ENCODE measurements at regions not wholly inside any gene's neighbourhood (a gene's known extent, or its start where the extent isn't known, plus 50 kb on each side); places are given as distances from the start of the nearest gene placed in this dataset.

- no peak for DNase-seq
Observed at GRCh38 chr17:69856946-69857345, 218.1 kb upstream of the KCNJ16 start.

DNA sequence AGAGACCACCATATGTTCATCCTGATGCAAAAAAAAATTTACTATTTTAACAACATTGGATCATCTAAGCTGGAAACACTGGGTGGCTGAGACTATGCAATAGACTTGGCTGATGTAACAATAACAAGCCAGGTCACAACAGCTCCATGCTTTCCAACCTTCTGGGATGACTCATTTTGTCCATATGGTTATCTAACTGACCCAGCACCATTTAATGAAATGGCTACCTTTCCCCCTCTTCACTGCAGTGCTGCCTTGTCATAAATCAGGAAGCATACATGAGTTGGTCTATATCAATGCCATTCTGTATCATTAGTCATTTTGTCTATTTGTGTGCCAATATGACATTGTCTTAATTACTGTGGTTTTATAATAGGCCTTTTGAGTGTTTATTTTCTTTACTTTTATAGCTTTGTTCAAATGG, 217.6 kb upstream of the KCNJ16 start:
- no peak for DNase-seq

DNA sequence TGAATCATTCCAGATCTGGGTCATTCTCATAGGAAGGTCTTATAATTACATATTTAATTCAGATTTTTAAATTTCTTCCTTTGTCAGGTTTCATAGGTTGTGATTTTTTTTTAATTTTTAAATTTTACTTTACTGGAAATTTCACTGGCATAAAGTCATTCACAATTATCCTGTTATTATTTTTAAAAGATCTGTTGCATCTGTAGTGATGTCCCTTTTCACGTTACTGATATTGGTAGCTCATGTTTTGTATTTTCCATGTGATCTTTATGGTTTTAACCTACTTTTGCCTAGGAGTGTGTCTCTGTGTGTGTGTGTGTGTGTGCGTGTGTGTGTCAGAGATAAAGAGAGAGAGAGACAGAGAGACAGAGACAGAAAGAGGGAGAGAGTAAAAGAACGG, 216.6 kb upstream of the KCNJ16 start:
- no peak for DNase-seq

GRCh38 chr17:69860142-69860680, 214.8 kb upstream of the KCNJ16 start:
- no peak for DNase-seq

DNA sequence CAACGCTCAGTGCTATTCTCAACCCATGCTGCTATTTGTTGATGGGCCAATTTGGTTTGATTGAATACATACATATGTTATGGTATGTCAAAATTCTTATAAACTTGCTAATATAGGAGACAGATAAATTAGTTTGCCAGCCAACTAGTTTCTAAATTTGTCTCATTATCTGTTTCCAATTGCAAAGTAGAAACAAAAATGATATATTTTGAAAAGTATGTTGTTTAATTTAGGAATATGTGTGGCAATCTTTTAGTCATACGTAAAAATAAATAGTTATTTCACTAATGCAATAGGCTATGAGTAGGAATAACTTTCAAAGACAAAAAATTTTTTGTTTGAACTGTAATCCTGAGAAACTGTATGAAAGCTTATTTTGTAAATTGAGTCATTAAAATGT, 210.6 kb upstream of the KCNJ16 start:
- DNase-seq: no peak

- no peak for DNase-seq
Observed at GRCh38 chr17:69869667-69870066, 205.4 kb upstream of the KCNJ16 start.

DNA sequence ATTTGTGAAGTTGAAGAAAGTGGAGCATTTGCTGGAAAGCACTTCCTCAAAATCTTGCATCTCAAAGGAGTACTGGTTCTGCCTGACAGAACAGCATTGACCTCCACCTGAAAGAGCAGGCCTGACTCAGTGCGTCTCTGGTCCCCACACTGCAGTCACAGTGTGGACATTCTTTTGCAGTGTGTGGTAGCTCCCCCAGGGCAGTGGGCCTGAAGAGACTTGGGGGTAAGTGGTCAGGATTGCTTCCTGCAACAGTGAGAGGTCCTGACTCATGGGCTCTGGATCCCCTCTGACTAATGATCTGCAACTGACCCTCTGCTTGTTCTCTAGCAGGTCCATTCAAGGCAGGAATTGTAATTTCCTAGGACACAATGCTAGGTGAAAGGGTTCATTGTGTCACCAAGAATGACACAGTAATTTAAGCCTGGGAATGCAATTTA, 204.9 kb upstream of the KCNJ16 start:
- DNase-seq: no peak

- no peak for DNase-seq
Observed at GRCh38 chr17:69870751-69871199, 204.2 kb upstream of the KCNJ16 start.

- no peak for DNase-seq
Observed at GRCh38 chr17:69871318-69871717, 203.7 kb upstream of the KCNJ16 start.

GRCh38 chr17:69872675-69873262, 202.3 kb upstream of the KCNJ16 start:
- no peak for DNase-seq

DNA sequence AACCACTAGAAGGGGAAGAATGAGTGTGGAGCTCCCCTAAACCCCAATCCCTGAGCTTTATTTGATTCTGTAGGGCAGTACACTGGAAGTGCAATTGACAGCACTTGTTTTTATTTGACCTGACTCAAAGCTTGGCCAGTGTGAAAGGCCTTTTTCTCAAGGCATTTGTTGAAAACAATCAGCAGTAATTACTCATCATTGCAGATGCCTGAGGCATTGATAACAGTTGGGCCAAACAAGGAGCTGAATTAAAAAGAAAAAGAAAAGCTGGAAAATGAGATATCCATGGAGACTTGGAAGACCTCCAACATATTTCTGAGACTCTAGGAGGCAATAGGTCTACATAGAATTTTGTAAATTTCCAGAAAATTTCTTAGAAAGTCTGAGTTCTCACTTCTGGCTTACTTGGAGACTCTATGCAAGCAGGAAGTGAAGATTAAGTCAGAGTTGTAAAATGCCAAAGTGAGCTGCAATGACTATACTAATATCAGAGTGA, 200.8 kb upstream of the KCNJ16 start:
- no peak for DNase-seq

GRCh38 chr17:69876757-69877156, 198.3 kb upstream of the KCNJ16 start:
- DNase-seq: no peak

GRCh38 chr17:69878661-69879060, 196.4 kb upstream of the KCNJ16 start:
- no peak for DNase-seq

DNA sequence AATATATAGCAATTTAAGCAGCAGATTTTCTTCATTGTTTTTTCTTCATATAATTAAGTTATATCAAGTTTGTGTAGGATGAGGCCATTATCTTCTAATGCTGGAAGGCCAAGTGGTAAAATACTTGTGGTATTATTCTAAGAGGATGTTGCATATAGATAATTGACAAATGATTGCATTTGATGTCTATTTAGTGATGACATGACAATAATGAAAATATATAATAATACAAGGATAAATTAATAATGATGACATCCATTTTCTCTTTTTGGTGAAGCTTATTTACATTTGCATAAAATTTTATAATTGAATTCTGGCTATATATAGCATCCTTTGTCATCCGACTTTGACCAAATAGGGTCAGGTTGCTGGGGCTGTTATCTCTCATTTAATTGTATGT, 195.4 kb upstream of the KCNJ16 start:
- DNase-seq: no peak

- DNase-seq: no peak
Observed at GRCh38 chr17:69880591-69881112, 194.4 kb upstream of the KCNJ16 start.

DNA sequence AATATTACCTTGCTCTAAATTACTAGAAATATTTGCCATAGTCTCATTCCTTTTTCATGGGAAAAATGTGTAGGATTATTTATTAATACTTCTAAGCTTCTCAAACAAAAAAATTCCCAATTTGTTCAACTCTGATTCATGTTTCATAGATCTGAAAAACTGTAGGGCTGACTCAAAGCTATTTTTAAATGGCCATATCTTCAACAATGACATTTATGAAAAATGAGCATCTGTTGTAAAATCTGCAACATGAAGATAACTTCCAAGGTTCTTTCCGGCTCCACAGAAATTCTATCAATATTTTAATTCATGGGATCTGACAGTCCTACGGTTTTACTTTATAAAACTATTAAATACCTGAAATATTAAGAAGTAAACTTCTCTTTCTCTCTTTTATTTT, 192.7 kb upstream of the KCNJ16 start:
- DNase-seq: no peak

DNA sequence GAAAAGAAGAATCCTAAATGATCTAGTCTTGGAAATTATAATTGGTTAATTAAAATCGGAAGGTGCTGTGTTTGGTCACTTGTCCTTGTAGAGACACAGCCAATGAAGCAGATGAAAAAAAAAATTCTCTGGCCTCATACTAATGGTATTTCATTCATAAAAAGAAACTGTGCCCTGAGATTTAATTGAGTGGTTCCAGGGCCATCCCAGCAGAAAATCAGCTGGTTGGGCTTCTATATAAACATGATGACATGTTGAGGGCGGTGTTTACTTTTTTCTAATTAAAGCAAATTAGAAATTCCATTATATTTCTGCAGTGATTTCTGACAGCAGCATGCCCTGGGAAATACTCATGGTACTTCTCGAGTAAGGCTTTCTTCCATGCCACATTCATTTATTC, 191.9 kb upstream of the KCNJ16 start:
- DNase-seq: no peak

DNA sequence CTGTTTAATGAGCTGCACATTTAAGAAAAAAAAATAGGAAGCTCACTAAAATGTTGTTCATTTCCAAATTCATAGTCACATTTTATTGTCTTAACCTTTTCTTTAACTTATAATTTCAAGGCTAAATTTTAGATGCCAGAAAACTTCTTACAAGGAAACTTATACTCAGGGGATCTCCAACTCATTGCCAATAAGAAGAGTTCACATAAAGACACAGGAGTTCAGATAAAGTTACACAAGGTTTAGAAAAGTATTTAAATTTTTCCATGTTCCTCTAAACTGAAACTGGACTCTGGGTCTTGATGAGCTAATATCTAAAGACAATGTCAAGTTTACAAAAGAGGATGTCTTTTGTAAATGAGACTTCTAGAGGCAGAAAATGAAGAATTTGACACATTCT, 190.7 kb upstream of the KCNJ16 start:
- DNase-seq: no peak

DNA sequence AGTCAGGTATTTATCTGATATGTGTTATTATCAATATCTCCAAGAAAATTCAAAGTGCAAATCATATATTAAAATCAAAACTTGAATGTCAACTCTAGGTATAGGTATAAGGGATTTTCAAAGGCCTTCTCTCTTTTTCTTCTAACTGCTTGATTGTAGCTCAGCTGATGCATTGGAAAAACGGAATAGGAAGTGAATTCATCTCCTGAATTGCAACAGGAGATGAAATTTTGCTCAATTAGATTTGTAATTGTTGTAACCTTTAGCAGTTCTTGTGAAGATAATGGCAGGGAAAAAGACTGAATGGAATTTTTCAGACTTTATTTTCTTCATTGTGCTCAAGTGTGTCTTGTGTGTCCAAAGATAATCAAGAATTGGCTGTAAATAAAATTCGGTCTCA, 190.2 kb upstream of the KCNJ16 start:
- no peak for DNase-seq

DNA sequence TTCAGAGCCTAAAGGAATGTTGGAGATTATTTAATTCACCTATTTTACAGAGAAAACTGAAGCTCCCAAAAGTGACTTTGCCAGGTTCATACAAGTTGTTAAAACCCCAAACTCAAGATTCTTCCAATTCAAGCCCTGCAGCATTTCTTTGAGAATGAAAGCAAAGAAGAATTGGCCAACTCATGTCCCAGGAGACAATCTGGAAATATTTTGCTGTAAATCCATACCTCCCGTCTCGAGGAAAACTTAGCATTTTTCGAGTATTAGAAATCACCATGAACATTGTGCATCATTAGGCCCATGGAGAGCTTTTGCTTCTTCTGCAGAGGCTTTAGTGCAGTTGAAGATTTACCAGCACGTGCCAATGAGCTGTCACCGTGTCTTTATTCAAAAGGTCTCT, 176.4 kb upstream of the KCNJ16 start:
- DNase-seq: no peak

GRCh38 chr17:69900101-69900500, 174.9 kb upstream of the KCNJ16 start:
- DNase-seq: no peak

DNA sequence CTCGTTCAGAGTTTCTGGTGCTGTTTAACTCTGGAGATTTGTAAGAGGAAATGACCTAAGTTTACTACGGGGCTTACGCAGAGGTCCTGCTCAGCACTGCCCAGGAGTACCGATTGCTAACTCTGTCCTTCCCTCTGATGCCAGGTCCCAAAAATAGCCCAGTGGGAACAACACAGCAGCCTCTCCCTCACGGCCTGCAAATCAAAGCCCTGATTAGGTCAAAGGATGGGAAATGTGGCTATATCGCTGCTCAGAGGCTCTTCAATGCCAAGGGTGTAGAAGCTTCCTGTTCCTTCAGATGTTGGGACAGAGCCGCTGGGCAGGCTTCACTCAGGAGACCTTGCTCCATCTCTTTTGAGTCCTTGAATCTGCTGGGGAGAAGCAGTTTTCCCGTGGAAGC, 174.2 kb upstream of the KCNJ16 start:
- no peak for DNase-seq

- no peak for DNase-seq
Observed at GRCh38 chr17:69906306-69906705, 168.7 kb upstream of the KCNJ16 start.

DNA sequence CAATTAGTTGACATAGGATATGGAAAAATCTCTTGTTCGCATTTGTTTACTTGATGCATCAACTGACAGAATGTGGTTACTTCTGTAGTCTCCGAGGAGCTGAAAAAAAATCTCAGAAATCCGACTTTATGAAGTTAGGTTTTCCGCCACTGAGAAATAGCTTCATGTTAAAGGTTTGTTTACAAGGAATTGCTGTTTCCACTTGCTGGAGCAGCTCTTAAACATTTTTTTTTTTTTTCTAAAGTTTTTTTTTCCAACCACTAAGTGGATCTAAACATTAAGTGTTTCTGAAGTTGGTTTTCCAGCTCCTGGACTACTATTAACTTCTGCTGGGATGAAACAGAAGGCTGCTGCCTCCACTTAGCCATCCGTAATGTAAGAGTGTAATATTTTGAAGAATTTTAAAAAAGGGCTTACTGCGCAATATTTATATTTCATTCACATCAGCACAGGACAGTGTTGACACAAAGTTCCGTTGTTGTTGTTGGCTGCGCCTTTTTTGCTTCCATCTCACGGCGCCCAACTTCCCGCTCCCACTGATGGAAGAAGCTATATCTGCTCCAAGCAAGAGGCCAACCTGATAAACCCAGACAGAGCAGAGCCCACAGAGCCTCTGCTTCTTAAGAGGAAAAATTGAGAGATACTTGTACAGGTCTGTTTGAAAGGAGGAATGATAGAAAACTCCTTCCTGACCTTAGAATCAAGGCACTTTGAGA, 167.7 kb upstream of the KCNJ16 start:
- no peak for DNase-seq

Data from AML-193 (cell line).